ENCODE measurements at regions not wholly inside any gene's neighbourhood (a gene's known extent, or its start where the extent isn't known, plus 50 kb on each side); places are given as distances from the start of the nearest gene placed in this dataset.

DNA sequence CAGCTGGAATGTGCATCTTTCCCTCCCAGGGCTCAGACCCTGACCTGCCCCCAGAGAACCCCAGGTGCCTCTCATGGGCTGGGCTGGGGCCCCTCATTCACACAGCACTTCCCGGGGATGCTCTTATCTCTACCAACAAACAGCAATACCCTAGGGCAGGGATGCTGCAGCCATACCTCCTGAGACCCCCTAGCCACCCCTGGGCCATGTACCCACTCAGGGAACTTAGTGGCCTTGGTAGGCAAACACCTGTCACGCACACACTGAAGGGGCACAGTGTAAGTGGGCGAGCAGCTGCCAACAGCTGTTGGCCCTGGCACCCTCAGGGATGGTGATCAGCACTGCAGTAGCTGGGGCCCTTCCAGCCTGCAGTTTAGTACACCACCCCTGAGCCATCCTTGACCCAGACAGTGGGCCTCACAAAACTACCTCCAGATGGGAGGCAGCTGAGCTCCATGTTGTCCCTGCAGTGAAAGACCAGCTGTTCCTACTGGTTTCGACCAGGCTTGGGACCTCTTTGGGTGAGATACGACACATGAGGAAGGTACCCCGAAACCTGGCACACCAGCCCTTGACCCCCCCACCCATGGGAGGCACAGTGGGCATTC is 1723.6 kb downstream of the TP53TG3F start:
- Histone ChIP-seq H3K9me3 (peaks cover 0 to 17% (median 0%) of the 10 kb centered on the region in 4 donors), H3K36me3 (no peaks in the 10 kb centered on the region), H3K4me1 (no peaks in the 10 kb centered on the region), H3K27ac (no peak overlapping the region), H3K27me3 (no peaks in the 10 kb centered on the region), H3K4me3 (no peak overlapping the region)
- ATAC-seq (ENCODE audit: low FRiP score in 2 of 2) (peak in 1 of 2 donors; percentile 3), DNase-seq (no peak)
- 47 to 73% methylated on average over 3 to 5 of the region's 6 CpGs for WGBS, 2 donors
- TF ChIP-seq POLR2A (IDR thresholded peaks at IDR 0.05) = no peak
- TF ChIP-seq EP300 (IDR thresholded peaks at IDR 0.05) = no peak
- TF ChIP-seq, protein P1, sequence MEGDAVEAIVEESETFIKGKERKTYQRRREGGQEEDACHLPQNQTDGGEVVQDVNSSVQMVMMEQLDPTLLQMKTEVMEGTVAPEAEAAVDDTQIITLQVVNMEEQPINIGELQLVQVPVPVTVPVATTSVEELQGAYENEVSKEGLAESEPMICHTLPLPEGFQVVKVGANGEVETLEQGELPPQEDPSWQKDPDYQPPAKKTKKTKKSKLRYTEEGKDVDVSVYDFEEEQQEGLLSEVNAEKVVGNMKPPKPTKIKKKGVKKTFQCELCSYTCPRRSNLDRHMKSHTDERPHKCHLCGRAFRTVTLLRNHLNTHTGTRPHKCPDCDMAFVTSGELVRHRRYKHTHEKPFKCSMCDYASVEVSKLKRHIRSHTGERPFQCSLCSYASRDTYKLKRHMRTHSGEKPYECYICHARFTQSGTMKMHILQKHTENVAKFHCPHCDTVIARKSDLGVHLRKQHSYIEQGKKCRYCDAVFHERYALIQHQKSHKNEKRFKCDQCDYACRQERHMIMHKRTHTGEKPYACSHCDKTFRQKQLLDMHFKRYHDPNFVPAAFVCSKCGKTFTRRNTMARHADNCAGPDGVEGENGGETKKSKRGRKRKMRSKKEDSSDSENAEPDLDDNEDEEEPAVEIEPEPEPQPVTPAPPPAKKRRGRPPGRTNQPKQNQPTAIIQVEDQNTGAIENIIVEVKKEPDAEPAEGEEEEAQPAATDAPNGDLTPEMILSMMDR (IDR thresholded peaks at IDR 0.05) = no peak
- no peak for TF ChIP-seq POLR2AphosphoS5 (IDR thresholded peaks at IDR 0.05)

DNA sequence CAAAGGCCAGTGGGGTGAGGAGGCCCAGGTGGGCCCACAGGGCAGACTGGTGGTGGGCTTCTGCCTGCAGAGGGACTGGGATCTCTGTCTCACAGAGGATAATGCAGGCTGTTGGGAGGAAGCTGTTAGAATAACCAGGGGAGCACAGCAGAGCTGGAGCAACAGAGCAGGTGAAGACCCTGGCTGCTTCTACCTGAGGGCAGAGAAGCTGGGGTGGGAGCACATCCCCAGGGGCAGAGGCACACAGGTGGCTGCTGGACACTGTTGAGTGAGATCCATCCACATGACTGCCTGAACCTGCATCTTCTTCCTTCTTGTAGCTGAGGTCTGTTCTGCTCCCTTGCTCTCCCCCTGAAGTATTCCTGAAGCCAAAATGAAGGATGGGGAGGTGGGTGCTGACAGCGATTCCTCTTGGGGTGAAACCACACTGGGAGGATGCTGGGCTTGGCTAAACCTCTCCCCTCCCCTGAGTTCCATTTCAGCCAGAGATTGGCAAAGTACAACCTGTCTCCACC is 1725.0 kb downstream of the TP53TG3F start:
- no peak for DNase-seq
- Histone ChIP-seq H3K27ac (no peak overlapping the region), H3K4me1 (no peaks in the 10 kb centered on the region), H3K36me3 (no peaks in the 10 kb centered on the region), H3K9me3 (peaks cover 0 to 17% (median 0%) of the 10 kb centered on the region in 4 donors), H3K4me3 (no peak overlapping the region), H3K27me3 (no peaks in the 10 kb centered on the region)
- TF ChIP-seq, protein P1 (IDR thresholded peaks at IDR 0.05) = no peak
- TF ChIP-seq POLR2AphosphoS5 (IDR thresholded peaks at IDR 0.05) = no peak
- no peak for TF ChIP-seq POLR2A (IDR thresholded peaks at IDR 0.05)
- no peak for TF ChIP-seq EP300 (IDR thresholded peaks at IDR 0.05)
- no peak for ATAC-seq (ENCODE audit: low FRiP score in 2 of 2)
- 60 to 70% methylated on average over 1 of the region's 1 CpG for WGBS, 2 donors

DNA sequence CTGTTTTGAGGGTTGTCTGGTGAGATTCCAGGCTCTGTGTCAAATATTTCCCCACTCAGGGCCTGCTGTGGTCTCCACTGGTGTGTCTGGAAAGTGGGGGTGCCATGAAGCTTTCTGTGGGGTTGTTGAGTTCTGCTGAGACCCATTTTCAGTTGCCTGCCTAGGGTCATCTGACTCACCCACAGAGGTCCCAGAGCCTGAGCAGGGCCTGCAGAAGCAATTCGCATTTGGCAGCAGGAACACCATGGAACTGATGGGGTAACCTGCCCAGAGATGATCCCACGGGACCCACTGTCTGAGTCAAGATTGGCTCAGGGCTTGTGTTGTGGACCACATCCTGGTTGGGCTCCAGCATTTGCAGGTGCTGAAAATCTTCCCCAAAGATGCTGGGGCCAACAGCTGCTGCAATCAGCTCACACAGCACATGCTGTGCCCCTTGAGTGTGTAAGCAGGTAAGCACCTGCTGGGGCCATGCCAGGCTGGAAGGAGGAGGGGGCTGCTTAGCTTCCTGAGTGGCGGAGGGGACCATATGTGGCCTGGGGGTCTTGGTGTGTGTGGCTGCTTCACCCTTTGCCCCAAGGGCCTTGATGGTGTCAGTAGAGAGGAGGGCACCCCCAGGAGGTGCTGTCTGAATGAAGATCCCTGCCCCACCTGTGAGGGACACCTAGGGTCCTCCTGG is 1726.1 kb downstream of the TP53TG3F start:
- Histone ChIP-seq H3K36me3 (no peaks in the 10 kb centered on the region), H3K27me3 (no peaks in the 10 kb centered on the region), H3K9me3 (peaks cover 0 to 17% (median 0%) of the 10 kb centered on the region in 4 donors), H3K4me1 (no peaks in the 10 kb centered on the region), H3K27ac (no peak overlapping the region), H3K4me3 (no peak overlapping the region)
- no peak for DNase-seq
- TF ChIP-seq, protein P1 (IDR thresholded peaks at IDR 0.05) = no peak
- TF ChIP-seq EP300 (IDR thresholded peaks at IDR 0.05) (no peak), POLR2AphosphoS5 (IDR thresholded peaks at IDR 0.05) (no peak), POLR2A (IDR thresholded peaks at IDR 0.05) (no peak)
- WGBS, 2 donors = 53 to 100% methylated on average over 1 to 3 of the region's 3 CpGs
- no peak for ATAC-seq (ENCODE audit: low FRiP score in 2 of 2)

DNA sequence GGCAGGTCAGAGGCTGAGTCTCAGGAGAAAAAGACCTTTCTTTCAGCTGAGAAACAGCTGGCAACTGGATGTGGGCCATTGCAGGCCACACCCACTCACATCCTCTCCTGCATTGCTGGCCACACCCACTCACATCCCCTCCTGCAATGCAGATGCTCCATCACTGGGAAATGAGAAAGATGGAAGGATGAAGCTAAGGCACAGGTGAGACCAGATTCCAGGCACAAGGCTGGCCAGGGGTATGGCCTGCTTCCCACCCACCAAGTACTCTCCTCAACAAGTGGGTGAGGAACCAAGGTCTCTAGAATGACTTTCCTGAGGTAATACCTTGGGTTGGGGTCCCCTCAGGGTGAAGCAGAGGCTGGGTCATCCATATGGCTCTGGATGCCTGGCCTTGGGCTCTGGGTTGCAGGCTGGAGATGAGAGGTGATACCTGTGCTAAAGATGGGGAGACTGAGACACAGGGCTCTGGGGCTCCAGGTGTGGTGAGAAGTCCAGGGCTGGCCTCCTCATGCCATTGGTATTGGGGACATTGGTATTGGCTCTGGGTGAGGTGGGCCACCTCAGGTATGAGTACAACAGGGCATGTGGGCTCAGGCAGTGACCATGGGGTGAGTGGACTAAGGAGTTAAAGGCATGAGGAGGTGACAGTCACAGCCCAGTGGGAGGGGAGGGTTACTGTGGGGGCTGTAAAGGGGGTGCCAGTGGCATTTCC is 1726.8 kb downstream of the TP53TG3F start:
- no peak for DNase-seq

More for the DNA sequence above, 1726.8 kb downstream of the TP53TG3F start:
- H3K27me3 ChIP-seq = no peaks in the 10 kb centered on the region
- H3K36me3 ChIP-seq = no peaks in the 10 kb centered on the region
- no peaks in the 10 kb centered on the region for H3K4me1 ChIP-seq
- ATAC-seq (ENCODE audit: low FRiP score in 2 of 2) = no peak
- no peak overlapping the region for H3K27ac ChIP-seq
- no peak overlapping the region for H3K4me3 ChIP-seq
- H3K9me3 ChIP-seq = peaks cover 0 to 17% (median 0%) of the 10 kb centered on the region in 4 donors
- no peak for TF ChIP-seq POLR2A (IDR thresholded peaks at IDR 0.05)
- TF ChIP-seq POLR2AphosphoS5 (IDR thresholded peaks at IDR 0.05) = no peak
- TF ChIP-seq, protein P1 (IDR thresholded peaks at IDR 0.05) = no peak
- no peak for TF ChIP-seq EP300 (IDR thresholded peaks at IDR 0.05)
